NCI-H2029 treated with DMSO at 0.1 percent for 48 hours (cell line): ENCODE measurements at regions not wholly inside any gene's neighbourhood (a gene's known extent, or its start where the extent isn't known, plus 50 kb on each side); places are given as distances from the start of the nearest gene placed in this dataset.
"Not testable (repeated sequence)": the region's sequence is repeated elsewhere in the genome, so short reads cannot be mapped to it uniquely, and the experiment has no call there.

Source experiments
- DNase-seq: peaks from one replicate; lab custom pipeline; 2025; lab: John Stamatoyannopoulos, UW

- DNase-seq: peak; percentile 85
Measured at GRCh38 chr11:21625982-21626381, 566.9 kb upstream of the ANO5 start.

- no peak for DNase-seq
Measured at GRCh38 chr11:21628641-21629040, 564.2 kb upstream of the ANO5 start.

- DNase-seq: no peak
Measured at GRCh38 chr11:21630934-21631478, 561.9 kb upstream of the ANO5 start.

GRCh38 chr11:21631991-21632390 is 560.9 kb upstream of the ANO5 start:
- DNase-seq: no peak

- DNase-seq: no peak
Measured at GRCh38 chr11:21634491-21634890, 558.4 kb upstream of the ANO5 start.

GRCh38 chr11:21634956-21635355 is 557.9 kb upstream of the ANO5 start:
- DNase-seq: peak; percentile 30

GRCh38 chr11:21635394-21636145 is 557.3 kb upstream of the ANO5 start:
- no peak for DNase-seq

GRCh38 chr11:21636561-21636960 is 556.3 kb upstream of the ANO5 start:
- no peak for DNase-seq

GRCh38 chr11:21640491-21640890 is 552.4 kb upstream of the ANO5 start:
- DNase-seq: no peak

GRCh38 chr11:21641869-21642268 is 551.0 kb upstream of the ANO5 start:
- no peak for DNase-seq

GRCh38 chr11:21646351-21646750 is 546.5 kb upstream of the ANO5 start:
- no peak for DNase-seq

- no peak for DNase-seq
Measured at GRCh38 chr11:21650961-21651360, 541.9 kb upstream of the ANO5 start.

- peak; percentile 74 for DNase-seq
Measured at GRCh38 chr11:21653951-21654421, 538.9 kb upstream of the ANO5 start.

GRCh38 chr11:21656065-21656464 is 536.8 kb upstream of the ANO5 start:
- DNase-seq: no peak

- no peak for DNase-seq
Measured at GRCh38 chr11:21658654-21659193, 534.2 kb upstream of the ANO5 start.

- not testable (repeated sequence) for DNase-seq
Measured at GRCh38 chr11:21659377-21659776, 533.5 kb upstream of the ANO5 start.

GRCh38 chr11:21659961-21660360 is 532.9 kb upstream of the ANO5 start:
- no peak for DNase-seq

GRCh38 chr11:21675049-21675616 is 517.8 kb upstream of the ANO5 start:
- no peak for DNase-seq

GRCh38 chr11:21687643-21688042 is 505.2 kb upstream of the ANO5 start:
- DNase-seq: no peak

GRCh38 chr11:21704539-21704938 is 488.3 kb upstream of the ANO5 start:
- no peak for DNase-seq

GRCh38 chr11:21707116-21707739 is 485.7 kb upstream of the ANO5 start:
- no peak for DNase-seq

GRCh38 chr11:21710809-21711208 is 482.1 kb upstream of the ANO5 start:
- no peak for DNase-seq

- DNase-seq: no peak
Measured at GRCh38 chr11:21711341-21711740, 481.5 kb upstream of the ANO5 start.
